ENCODE measurements at regions not wholly inside any gene's neighbourhood (a gene's known extent, or its start where the extent isn't known, plus 50 kb on each side); places are given as distances from the start of the nearest gene placed in this dataset.
"Not testable (repeated sequence)": the region's sequence is repeated elsewhere in the genome, so short reads cannot be mapped to it uniquely, and the experiment has no call there.

DNA sequence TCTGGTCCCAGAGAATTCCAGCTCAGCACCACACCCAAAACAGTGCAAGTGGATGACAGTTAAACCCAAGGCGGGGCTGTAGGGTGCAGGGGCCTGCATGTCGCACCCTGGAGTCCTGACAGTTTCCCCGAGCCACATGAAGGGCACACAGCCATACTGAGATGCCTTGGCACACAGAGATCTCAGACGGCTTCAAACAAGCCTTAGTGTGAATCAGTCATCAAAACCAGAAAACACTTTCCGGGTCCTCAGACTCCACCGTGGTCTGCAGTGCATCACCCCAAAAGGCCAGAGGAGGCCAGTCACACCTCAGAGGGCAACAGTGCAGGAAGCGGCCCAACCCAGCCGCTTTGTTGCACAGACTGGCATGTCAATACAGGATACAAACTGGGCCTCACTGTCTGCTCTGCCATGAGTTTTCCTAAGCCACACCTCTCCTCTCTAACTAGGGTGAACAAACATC lies 64.6 kb upstream of the ENPP6 start:
- DNase-seq, result peak in 2 of 56 donors; percentile 13 to 28

DNA sequence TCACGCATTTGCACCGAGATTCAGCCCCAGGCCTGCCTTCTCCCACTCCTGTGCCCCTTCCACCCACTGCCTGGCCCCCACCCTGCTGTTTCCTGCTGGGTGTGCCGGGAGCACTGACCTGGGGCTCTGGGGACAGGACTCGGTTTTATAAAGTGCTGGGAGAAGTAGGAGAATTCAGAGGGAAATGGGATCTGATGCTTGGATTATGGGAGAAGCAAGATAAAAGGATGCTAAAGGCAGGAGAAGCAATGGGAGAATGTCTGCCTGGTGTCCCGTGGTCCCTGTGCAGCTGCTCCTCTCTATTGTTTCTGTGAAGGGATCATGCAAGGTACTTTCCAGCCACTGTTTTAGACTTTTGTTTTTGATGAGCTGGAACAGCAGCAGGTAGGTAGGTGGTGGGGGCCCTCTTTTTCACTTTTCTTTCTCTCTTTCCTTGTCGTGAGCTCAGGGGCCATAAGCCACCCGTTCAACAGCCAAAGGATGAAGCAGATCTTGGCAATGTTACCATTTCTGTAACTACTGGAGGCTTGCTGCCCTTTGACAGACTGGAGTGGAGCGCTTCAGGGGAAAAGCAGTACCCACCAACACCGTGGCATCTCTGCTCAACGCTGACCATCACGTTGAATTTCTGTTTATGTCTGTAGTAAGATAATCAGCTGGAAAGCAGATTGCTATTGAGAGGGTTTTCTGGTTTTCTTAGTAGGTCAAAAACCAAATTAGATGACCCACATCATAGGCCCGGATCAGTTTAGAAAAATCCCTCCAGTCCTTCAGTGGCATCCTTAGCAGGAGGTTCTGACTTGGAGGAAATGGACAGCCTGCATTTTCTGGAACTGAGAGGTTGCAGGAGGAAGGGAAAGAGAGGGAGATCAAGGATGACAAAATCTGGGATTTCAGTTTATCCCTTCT lies 63.8 kb upstream of the ENPP6 start:
- no peak for DNase-seq

DNA sequence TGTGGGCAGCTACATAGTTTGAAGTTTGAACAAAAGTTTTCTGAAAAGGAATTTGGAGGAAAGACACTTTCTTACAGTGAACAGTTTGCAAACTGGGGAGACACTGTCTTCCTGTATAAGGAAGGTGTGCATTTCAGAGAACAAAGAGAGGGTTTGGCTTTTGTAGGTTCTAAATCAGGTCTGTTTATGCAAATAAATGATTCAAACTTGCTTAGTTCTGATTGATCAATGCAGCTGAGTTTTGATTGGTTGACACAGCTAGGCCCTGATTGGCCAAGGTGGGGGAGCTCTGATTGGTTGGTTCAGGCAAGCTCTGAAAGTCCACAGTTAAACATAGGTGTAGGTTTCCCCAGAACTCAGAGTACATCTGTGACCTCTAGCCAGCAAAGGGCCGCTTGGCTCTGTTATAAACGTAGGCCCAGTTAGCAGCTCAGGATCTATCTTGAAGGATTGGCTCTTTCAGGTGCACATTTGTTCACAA lies 63.0 kb upstream of the ENPP6 start:
- DNase-seq, result no peak

DNA sequence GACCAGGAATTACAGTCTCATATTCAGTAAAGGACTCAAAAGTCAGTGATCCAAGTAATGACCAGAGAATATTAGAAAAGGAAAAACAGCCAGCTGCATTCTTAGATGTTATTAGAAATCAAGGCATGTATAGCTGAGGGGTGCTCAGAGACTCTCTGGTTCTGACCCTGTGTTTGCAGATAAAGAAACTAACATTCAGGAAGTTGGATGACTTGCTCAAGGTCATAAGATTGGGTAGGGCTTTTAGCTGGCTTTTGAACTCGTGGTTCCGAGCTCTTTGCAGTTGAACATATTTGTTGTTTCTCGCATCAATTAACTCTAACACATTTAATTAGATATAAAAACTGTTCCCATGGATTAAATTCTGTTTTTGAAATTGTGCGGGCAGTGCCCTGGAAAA lies 62.5 kb upstream of the ENPP6 start:
- DNase-seq, result no peak

DNA sequence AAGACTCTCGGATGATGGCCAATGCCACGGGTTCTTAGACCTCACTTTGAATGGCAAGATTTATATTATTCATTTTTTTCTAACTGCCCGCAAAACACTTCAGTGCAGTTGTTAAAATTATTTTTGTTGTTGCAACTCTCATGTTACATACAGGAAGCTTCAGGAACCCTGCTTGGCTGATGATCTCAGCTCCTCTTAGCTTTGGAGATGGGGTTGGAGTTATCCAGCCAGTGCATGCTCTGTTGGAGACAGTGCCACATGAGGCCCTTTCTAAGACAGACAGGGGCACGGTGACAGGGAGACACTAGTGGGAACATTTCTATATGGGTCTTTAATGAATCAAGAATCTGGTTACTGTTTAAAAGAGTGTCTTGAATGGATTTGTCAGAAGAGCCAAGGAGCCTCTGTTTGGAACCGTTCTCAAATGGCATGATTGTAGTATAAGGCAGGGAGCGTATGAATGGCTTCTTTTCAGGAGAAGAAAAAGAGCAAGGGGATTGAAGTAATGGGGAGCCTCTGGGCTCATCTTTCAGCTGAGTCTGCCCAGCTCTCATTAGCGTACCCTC lies 61.9 kb upstream of the ENPP6 start:
- no peak for DNase-seq

DNA sequence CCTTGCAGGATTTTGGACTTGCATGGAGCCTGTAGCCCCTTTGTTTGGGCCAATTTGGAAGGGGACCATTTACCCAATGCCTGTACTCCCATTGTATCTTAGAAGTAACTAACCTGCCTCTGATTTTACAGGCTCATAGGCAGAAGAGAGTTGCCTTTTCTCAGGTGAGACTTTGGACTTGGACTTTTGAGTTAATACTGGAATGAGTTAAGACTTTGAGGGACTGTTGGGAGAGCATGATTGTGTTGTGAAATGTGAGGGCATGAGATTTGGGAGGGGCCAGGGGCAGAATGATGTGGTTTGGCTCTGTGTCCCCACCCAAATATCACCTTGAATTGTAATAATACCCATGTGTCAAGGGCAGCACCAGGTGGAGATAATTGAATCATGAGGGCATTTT lies 60.1 kb upstream of the ENPP6 start:
- not testable (repeated sequence) for DNase-seq

DNA sequence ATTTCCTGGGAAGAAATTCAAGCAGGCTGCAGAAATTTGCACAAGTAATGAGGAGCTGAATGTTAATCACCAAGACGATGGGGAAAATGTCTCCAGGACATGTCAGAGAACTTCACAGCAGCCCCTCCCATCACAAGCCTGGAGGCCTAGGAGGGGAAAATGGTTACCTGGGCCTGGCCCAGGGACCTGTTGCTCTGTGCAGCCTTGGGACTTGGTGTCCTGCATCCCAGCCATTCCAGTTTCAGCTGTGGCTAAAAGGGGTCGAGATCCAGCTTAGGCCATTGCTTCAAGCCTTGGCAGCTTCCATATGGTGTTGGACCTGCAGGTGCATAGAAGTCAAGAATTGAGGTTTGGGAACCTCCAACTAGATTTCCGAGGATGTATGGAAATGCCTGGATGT lies 59.3 kb upstream of the ENPP6 start:
- not testable (repeated sequence) for DNase-seq

DNA sequence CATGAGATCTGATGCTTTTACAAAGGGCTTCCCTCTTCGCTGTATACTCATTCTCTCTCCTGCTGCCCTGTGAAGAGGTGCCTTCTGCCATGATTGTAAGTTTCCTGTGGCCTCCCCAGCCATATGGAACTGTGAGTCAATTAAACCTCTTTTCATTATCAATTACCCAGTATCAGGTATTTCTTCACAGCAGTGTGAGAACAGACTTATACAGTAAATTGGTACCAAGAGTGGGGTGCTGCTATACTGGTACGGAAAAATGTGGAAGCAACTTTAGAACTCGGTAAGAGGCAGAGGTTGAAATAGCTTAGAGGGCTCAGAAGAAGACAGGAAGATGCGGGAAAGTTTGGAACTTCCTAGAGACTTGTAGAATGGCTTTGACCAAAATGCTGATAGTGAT lies 58.7 kb upstream of the ENPP6 start:
- DNase-seq, result not testable (repeated sequence)

DNA sequence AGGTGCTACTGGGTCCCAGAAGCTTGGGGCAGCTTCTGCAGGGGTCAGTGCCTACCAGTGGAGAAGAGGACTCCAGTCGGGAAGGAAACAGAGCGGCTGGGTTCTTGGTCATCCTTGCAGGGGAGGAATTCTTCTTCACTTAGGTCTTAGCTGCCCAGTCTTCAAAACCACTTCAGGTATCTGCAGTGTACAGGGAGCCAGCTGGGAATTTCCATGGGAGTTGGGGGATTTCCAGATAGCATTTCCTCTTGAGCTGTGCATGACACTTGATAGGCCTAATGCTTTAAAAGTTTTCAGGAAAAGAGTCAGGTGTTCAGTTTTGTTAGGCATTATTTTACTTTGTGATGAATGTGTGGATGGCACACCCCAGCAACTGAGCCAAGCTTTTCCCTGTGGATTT lies 58.1 kb upstream of the ENPP6 start:
- DNase-seq, result no peak

DNA sequence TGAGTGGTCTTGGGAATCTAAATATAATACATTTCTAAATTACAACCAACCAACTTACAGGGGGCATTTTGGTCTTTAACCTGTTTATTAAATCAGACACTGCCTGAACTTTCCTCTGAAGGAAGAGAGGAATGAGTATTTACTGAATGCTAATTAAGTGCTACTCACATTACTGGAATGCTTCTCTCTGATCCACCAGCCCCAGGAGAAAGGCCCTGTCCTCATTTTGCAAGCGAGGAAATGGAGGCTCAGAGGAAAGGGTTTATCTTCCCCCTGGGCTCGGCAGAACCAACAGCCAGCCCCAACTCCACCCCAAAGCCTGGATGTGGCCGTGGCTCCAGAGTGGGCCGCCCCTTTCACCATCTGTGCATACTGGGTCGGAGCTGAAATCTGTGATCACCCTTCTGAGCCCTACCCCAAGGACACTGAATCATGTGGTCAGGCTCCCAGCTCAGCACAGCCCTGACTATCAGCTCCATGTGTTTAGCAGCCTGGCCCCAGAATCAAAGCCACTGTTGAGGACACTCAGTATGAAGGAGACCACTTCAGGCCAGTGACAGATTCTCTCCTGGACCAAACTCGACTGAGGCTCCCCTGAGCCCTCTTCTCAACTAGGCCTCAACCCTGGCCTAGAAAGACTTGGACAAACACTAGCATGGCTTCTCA lies 56.7 kb upstream of the ENPP6 start:
- DNase-seq, result no peak

DNA sequence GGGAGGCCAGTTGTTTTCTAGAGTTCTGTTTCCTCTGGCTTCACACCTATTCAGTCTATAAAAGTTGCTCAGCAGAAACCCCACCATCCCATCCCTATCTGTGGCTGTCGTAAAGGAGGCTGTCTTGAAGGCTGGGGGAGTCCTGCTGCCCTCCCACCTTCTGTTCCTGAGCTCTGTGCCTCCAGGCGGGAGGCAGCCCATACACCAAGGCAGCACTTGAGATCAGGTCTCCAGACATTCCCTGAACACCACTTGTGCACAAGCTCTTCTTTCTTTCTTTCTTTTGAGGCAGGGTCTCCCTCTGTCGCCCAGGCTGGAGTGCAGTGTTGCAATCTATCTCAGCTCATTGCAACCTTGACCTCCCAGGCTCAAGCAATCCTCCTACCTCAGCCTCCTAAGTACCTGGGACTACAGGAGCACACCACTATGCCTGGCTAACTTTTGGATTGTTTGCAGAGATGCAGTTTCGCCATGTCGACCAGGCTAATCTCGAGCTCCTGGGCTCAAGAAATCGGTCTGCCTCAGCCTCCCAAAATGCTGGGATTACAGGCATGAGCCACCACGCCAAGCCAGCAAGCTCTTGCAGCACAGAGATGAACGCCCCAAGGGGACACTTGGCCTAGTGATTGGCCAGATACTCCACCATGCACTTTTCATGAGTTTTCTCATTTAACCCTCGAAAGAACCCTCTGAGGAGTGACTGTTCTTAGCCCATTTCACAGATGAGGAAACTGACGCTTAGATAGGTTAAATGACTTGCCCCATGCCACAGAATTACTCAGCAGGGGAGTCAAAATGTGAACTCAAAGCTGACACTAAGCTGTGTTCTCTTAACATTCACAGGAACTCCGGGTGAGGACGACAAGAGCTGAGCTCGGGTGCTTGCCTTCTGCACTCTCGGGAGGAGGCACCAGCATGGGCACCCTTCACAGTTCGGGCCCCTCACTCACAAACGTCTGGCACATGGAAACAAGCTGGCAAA lies 55.8 kb upstream of the ENPP6 start:
- no peak for DNase-seq

DNA sequence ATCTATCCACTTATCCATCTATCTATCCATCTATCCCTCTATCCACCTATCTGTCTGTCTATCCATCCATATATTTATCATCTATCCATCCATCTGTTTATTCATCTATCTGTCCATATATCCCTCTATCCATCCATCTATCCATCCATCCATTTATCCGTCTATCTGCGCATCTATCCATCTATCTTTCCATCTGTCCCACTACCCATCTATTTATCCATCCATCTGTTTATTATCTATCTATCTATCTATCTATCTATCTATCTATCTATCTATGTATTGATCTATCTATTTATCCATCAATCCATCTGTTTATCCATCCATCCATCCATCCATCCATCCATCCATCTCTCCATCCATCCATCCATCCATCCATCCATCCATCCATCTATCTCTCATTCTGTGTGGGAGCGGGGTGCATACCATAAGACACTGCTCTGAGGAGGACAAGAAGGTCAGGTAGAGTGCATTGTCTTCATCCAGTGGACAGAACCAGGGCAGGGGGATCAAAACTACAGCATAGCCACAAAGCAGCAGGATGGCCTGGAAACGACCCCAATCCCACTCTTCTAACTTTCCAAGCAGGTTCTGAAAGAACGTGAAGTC lies 53.2 kb upstream of the ENPP6 start:
- DNase-seq, result no peak

DNA sequence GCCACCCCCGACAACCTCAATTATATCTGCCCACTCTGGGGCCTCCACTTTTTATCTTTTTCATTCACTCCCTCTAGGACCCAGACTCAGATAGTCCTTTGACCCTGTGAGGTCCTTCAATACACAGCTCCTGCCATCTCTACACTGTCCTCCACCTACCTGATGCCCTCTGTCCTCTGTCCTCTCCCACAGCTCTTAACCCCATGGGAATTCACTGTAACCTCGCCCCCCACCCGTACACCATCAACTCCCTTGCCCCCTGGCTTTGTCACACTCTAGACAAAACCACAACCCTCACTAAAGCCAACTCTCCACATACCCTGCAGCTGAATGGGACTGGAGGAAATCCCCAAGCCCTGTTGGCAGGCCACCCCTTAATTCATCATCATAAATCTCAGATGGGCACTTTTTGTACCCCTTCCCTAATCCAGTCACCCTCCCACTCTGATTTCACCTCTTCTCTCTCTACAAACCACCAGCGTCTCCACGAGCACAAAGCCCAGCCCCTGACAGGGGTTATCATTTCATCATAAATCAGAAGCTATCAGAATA lies 52.3 kb upstream of the ENPP6 start:
- DNase-seq, result no peak

DNA sequence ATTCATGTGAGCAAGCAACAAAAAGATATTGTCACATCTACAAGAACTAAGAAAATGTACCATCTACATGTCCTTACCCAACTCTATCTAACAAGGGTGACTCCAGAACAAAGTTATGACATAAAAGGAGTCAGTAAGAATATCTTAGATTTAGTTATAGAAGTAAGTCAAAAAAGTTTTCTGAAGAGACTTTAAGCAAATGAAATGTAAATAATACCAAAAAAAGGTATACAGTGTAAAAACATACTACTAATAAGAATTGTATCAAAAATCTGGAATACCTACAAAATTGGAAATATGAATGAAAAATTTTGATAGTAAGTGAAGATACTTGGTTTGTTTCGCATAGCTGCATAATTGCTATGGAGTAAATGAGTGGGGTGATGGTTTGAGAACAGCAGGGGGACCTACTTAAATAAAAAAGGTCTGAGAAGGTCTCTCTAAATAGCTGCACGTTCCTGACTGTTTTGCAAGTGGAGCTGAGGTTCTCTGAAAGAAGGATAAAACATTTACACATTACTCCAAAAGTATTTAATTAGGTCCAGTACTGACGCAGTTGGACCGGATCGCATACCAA lies 51.0 kb upstream of the ENPP6 start:
- no peak for DNase-seq

DNA sequence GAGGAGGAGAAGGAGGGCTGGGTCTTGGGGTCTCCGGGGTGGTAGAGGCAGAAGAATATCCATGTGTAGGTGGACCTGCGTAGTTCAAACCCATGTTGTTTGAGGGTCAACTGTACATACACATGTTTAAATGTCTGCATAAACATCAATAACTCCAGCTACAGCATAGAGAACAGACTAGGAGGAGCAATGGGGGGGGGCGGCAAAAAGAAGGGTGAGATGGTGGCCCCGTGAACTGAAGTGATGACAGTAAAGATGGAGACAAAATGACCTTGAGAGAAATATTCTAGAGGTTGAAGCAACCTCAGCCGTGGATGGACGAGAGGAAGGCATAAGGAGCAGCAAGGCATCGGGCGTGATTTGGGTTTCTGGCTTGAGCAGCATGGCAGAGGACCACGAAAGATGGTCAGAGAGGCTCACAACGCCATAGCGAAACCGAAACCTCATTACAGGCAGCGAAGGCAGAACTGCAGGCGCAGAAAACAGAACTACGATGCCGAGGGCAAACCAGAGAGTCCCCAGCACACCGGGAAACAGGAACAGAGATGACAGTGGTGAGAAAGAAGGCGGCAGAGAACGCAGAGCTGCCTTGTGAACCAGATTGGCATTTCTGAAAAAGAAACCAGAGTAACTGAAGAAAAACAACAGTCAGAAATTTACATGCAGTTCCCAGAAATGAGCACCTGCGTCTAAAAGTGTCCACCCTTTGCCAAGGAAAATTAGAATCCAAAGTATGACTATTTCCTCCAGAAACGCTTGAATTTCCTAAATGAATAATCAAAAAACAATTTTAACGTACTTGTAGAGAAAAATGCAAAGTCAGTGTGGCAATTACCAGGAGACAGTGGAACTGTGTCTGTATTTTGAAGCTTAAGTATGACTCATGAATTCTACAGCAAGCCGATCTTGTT lies 50.3 kb upstream of the ENPP6 start:
- DNase-seq, result peak in 17 of 56 donors; percentile 14 to 45 (median 27)

All from nucleus accumbens (tissue), 56 donors.